CD14-positive monocyte (primary cell): ENCODE measurements at regions not wholly inside any gene's neighbourhood (a gene's known extent, or its start where the extent isn't known, plus 50 kb on each side); places are given as distances from the start of the nearest gene placed in this dataset.

ENCODE experiments used
- DNase-seq, 3 donors: peaks; one replicate each; pipeline ENCODE4 v3.0.0-alpha.2; 2011 to 2022
- H2AFZ ChIP-seq: 2 replicates; pipeline ENCODE4 v1.6.0; 2012; ENCODE audit warnings: mild to moderate bottlenecking, low read depth, low read length, inconsistent platforms; ENCODE audit not compliant: insufficient read depth, poor library complexity, severe bottlenecking
- H3K27ac ChIP-seq, 2 donors: 1 replicate in 1 of 2; 2 replicates in 1 of 2; pipeline ENCODE4 v1.5.1; 2012 to 2013; ENCODE audit warnings: low read length in 2 of 2, control low read depth in 1 of 2, inconsistent platforms in 1 of 2, low read depth in 1 of 2, mild to moderate bottlenecking in 1 of 2
- H3K27me3 ChIP-seq, 2 donors: one replicate each; pipeline versions ENCODE4 v1.6.0 to v1.6.1; 2011 to 2013; ENCODE audit warnings: low read length in 2 of 2; ENCODE audit not compliant: control insufficient read depth in 2 of 2, insufficient read depth in 2 of 2
- H3K36me3 ChIP-seq, 2 donors: replicated peaks in 1 of 2; 1 replicate in 1 of 2; 2 replicates in 1 of 2; pipeline versions ENCODE4 v1.5.1 to v1.6.1; 2012 to 2013; ENCODE audit warnings: low read length in 2 of 2, control low read depth in 1 of 2, inconsistent platforms in 1 of 2, mild to moderate bottlenecking in 1 of 2; ENCODE audit not compliant: insufficient read depth in 2 of 2, control insufficient read depth in 1 of 2
- H3K4me1 ChIP-seq, 2 donors: 1 replicate in 1 of 2; 2 replicates in 1 of 2; pipeline versions ENCODE4 v1.5.1 to v1.6.1; 2012 to 2013; ENCODE audit warnings: low read length in 2 of 2, control low read depth in 1 of 2, inconsistent platforms in 1 of 2, mild to moderate bottlenecking in 1 of 2, moderate library complexity in 1 of 2; ENCODE audit not compliant: insufficient read depth in 2 of 2, control insufficient read depth in 1 of 2
- H3K4me2 ChIP-seq: replicated peaks from 2 replicates; pipeline ENCODE3; 2012; ENCODE audit warnings: low read length, moderate library complexity, mild to moderate bottlenecking; ENCODE audit not compliant: poor library complexity, severe bottlenecking; ENCODE audit errors: extremely low read depth
- H3K4me3 ChIP-seq, 3 experiments: fragments of 200-600 bp in 1 of 3; sonication (generic) in 1 of 3; replicated peaks in 1 of 3; 1 replicate in 2 of 3; 2 replicates in 1 of 3; pipeline ENCODE4 v1.5.1; 2011 to 2013; ENCODE audit warnings: low read length in 3 of 3, mild to moderate bottlenecking in 3 of 3, control low read depth in 2 of 3, low read depth in 2 of 3, inconsistent platforms in 1 of 3, moderate library complexity in 1 of 3
- H3K79me2 ChIP-seq: 2 replicates; pipeline ENCODE4 v1.6.0; 2012; ENCODE audit warnings: mild to moderate bottlenecking, control low read depth, inconsistent platforms, low read length, moderate library complexity; ENCODE audit not compliant: insufficient read depth
- H3K9ac ChIP-seq: 2 replicates; pipeline ENCODE4 v1.6.0; 2017; ENCODE audit warnings: low read length, mild to moderate bottlenecking; ENCODE audit not compliant: insufficient read depth, poor library complexity, severe bottlenecking
- H3K9me3 ChIP-seq, 2 donors: replicated peaks in 1 of 2; 1 replicate in 1 of 2; 2 replicates in 1 of 2; pipeline versions ENCODE4 v1.5.1 to v1.6.1; 2012 to 2013; ENCODE audit warnings: low read length in 2 of 2, control low read depth in 1 of 2; ENCODE audit not compliant: control insufficient read depth in 1 of 2, insufficient read depth in 1 of 2
- H4K20me1 ChIP-seq: 2 replicates; pipeline ENCODE4 v1.6.0; 2012; ENCODE audit warnings: mild to moderate bottlenecking, low read length, control low read depth, moderate library complexity; ENCODE audit not compliant: insufficient read depth
- H3K27ac Mint-ChIP-seq, 7 donors: one replicate each; pipeline ENCODE4 v1.8.0; 2020; ENCODE audit warnings: mild to moderate bottlenecking in 7 of 7, mixed read lengths in 7 of 7, moderate library complexity in 6 of 7, inconsistent platforms in 2 of 7
- H3K27me3 Mint-ChIP-seq, 3 donors: one replicate each; pipeline ENCODE4 v1.8.0; 2021 to 2022; ENCODE audit warnings: low read depth in 3 of 3, mild to moderate bottlenecking in 3 of 3, mixed read lengths in 3 of 3, moderate library complexity in 3 of 3, inconsistent platforms in 1 of 3
- H3K36me3 Mint-ChIP-seq, 2 donors: one replicate each; pipeline ENCODE4 v1.8.0; 2020; ENCODE audit warnings: mixed read lengths in 2 of 2, inconsistent platforms in 1 of 2, mild to moderate bottlenecking in 1 of 2
- H3K4me1 Mint-ChIP-seq: one replicate; pipeline ENCODE4 v1.8.0; 2020; ENCODE audit warnings: mild to moderate bottlenecking, mixed read lengths
- H3K4me3 Mint-ChIP-seq, 2 donors: one replicate each; pipeline ENCODE4 v1.8.0; 2020; ENCODE audit warnings: mild to moderate bottlenecking in 2 of 2, mixed read lengths in 2 of 2, moderate library complexity in 1 of 2
- H3K9me3 Mint-ChIP-seq, 7 donors: one replicate each; pipeline ENCODE4 v1.8.0; 2020 to 2022; ENCODE audit warnings: mixed read lengths in 7 of 7, mild to moderate bottlenecking in 6 of 7, moderate library complexity in 6 of 7, inconsistent platforms in 2 of 7
- WGBS: methylation state at CpG from one replicate; pipeline ENCODE4 v1.1.5; 2013; ENCODE audit warnings: missing lambda C conversion rate; ENCODE audit not compliant: insufficient coverage; 5-methylcytosine and 5-hydroxymethylcytosine counted together
- intact Hi-C, 2 donors: fragments of 100-400 bp; cut with micrococcal nuclease; formaldehyde crosslinking; loops; one replicate each; pipeline versions ENCODE4 v1.15.0 to v1.15.1; 2023
- TF ChIP-seq, protein P1 (sequence below): fragments of 200-600 bp; IDR thresholded peaks from one replicate; pipeline ENCODE4 v1.8.0; 2022; ENCODE audit warnings: antibody characterized with exemption, mild to moderate bottlenecking

GRCh38 chr3:14283813-14284438 lies 105.3 kb downstream of the LSM3 start:
- intact Hi-C loops: no loop called here
- Mint-ChIP-seq H3K9me3 (peaks cover 0 to 2% (median 0%) of the 10 kb centered on the region in 7 donors), H3K36me3 (no peaks in the 10 kb centered on the region), H3K27me3 (peaks cover 0 to 8% (median under 1%) of the 10 kb centered on the region in 3 donors), H3K4me3 (no peak overlapping the region), H3K4me1 (peaks cover 6% of the 10 kb centered on the region), H3K27ac (no peak overlapping the region)
- H3K36me3 ChIP-seq: no peaks in the 10 kb centered on the region
- no peaks in the 10 kb centered on the region for H3K27me3 ChIP-seq
- no peak for DNase-seq
- H3K79me2 ChIP-seq: no peaks in the 10 kb centered on the region
- no peaks in the 10 kb centered on the region for H3K9me3 ChIP-seq
- 93% methylated on average over 2 of the region's 4 CpGs for WGBS
- H2AFZ ChIP-seq: no peak overlapping the region
- H3K9ac ChIP-seq: no peak overlapping the region
- no peaks in the 10 kb centered on the region for H3K4me1 ChIP-seq
- no peak overlapping the region for H3K27ac ChIP-seq
- no peaks in the 10 kb centered on the region for H4K20me1 ChIP-seq
- no peak overlapping the region for H3K4me2 ChIP-seq
- H3K4me3 ChIP-seq: no peak overlapping the region
- TF ChIP-seq, protein P1, sequence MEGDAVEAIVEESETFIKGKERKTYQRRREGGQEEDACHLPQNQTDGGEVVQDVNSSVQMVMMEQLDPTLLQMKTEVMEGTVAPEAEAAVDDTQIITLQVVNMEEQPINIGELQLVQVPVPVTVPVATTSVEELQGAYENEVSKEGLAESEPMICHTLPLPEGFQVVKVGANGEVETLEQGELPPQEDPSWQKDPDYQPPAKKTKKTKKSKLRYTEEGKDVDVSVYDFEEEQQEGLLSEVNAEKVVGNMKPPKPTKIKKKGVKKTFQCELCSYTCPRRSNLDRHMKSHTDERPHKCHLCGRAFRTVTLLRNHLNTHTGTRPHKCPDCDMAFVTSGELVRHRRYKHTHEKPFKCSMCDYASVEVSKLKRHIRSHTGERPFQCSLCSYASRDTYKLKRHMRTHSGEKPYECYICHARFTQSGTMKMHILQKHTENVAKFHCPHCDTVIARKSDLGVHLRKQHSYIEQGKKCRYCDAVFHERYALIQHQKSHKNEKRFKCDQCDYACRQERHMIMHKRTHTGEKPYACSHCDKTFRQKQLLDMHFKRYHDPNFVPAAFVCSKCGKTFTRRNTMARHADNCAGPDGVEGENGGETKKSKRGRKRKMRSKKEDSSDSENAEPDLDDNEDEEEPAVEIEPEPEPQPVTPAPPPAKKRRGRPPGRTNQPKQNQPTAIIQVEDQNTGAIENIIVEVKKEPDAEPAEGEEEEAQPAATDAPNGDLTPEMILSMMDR: no peak

DNA sequence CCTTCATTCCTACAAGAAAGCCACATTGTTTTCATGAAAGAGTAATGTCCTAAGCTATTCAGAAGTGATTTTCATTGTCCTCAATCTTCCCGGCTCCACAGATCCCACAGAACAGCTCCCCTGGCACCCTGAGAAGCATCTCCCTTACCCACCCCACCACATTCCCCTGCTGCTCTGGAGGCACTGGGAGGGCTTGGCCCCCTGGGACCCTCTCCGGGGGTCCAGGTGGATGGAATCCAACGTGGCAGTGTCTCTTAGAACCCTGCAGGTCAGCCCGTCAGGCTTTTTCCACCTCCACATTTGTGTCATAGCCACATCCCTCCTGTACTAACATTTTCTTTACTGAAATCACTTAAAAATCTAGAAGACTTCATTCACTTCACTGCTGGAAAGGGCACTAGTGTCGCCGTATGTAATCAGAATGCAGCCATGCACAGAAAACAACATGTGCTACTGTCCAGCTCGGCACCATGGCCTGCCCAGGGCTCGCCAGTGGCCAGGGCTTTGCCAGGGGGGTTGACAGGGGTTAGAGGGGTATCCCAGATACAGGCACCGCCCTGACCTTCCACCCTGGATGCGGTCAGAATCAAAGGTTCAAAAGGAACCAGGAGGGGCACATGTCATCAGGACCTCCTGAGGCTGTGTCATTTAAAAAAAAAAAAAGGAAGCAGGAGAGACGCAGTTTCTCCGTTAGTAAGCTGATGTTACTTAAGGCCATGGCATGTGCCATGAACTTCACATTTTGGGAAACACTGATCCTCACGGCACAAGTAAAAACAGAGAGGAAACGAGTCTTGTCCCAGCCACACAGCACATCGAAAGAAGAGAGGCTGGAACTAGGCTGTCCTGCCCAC lies 106.3 kb downstream of the LSM3 start:
- H3K27me3 Mint-ChIP-seq: peaks cover 0 to 5% (median 0%) of the 10 kb centered on the region in 3 donors
- H3K4me3 Mint-ChIP-seq: no peak overlapping the region
- Histone ChIP-seq H3K9ac (no peak overlapping the region), H3K27me3 (no peaks in the 10 kb centered on the region), H2AFZ (no peak overlapping the region), H3K79me2 (no peaks in the 10 kb centered on the region), H3K9me3 (no peaks in the 10 kb centered on the region), H3K27ac (no peak overlapping the region), H3K4me3 (no peak overlapping the region), H3K36me3 (no peaks in the 10 kb centered on the region), H3K4me1 (no peaks in the 10 kb centered on the region), H4K20me1 (no peaks in the 10 kb centered on the region), H3K4me2 (no peak overlapping the region)
- WGBS: 67% methylated on average over 14 of the region's 15 CpGs
- intact Hi-C loops: no loop called here
- no peaks in the 10 kb centered on the region for H3K36me3 Mint-ChIP-seq
- no peak for DNase-seq
- H3K27ac Mint-ChIP-seq: peak overlapping the region in 1 of 7 donors; percentile 47
- H3K9me3 Mint-ChIP-seq: peaks cover 0 to 2% (median 0%) of the 10 kb centered on the region in 7 donors
- H3K4me1 Mint-ChIP-seq: peaks cover 6% of the 10 kb centered on the region
- TF ChIP-seq, protein P1: no peak
